Astrocyte of the cerebellum (primary cell): ENCODE measurements at regions not wholly inside any gene's neighbourhood (a gene's known extent, or its start where the extent isn't known, plus 50 kb on each side); places are given as distances from the start of the nearest gene placed in this dataset.

ENCODE experiments used
- DNase-seq: peaks from one replicate; pipeline ENCODE4 v3.0.0-alpha.2; 2011; ENCODE audit warnings: low read depth
- H3K4me3 ChIP-seq: 2 replicates; pipeline ENCODE4 v1.5.1; 2011; ENCODE audit warnings: mild to moderate bottlenecking, low read depth, low read length, moderate library complexity
- in situ Hi-C: cut with HindIII; loops from 2 replicates; pipeline ENCODE4 v1.10.0; 2017; ENCODE audit warnings: low sequenced_read_pairs
- TF ChIP-seq, protein P1 (sequence below): IDR thresholded peaks from 2 replicates; pipeline ENCODE4 v1.5.1; 2012; ENCODE audit warnings: low read length, low read depth, moderate library complexity, mild to moderate bottlenecking; ENCODE audit errors: missing control alignments

DNA sequence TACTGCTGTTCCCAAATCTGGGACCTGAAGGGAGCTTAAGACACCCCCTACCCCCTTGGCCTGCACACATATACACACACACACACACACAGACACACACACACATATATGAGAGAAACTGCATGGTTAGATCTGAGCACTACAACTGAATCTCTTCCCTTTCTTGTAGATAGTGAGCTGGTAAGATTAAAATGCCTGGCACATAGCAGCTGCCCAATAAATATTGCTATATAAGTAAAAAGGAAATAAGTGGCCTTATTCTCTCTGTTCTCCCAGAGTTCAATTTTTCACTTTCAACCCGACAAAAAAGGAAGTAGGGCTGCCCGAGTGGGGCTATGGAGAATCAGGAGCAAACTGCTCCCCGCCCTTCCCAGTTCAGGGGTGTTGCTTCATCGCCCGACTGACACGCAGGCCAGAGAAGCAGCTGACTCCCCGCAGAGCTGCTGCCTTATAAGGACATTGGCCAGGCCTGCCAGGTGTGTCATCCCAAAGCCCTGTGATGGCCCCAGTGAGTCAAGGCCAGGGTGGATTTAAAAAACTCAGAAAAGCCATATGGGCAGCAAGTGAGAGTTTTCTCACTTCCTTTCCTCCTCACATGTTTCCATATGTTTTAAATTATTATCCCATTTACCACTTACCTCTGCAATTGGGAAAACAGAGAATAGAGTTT is 106.5 kb upstream of the SLC44A3 start:
- in situ Hi-C loops, result loop anchor here (5.0 kb wide), 1 partner anchor 84 kb away; no protein-coding TSS in a partner anchor
- no peak overlapping the region for H3K4me3 ChIP-seq
- peak; percentile 68 for DNase-seq
- TF ChIP-seq, protein P1, sequence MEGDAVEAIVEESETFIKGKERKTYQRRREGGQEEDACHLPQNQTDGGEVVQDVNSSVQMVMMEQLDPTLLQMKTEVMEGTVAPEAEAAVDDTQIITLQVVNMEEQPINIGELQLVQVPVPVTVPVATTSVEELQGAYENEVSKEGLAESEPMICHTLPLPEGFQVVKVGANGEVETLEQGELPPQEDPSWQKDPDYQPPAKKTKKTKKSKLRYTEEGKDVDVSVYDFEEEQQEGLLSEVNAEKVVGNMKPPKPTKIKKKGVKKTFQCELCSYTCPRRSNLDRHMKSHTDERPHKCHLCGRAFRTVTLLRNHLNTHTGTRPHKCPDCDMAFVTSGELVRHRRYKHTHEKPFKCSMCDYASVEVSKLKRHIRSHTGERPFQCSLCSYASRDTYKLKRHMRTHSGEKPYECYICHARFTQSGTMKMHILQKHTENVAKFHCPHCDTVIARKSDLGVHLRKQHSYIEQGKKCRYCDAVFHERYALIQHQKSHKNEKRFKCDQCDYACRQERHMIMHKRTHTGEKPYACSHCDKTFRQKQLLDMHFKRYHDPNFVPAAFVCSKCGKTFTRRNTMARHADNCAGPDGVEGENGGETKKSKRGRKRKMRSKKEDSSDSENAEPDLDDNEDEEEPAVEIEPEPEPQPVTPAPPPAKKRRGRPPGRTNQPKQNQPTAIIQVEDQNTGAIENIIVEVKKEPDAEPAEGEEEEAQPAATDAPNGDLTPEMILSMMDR, result no peak

DNA sequence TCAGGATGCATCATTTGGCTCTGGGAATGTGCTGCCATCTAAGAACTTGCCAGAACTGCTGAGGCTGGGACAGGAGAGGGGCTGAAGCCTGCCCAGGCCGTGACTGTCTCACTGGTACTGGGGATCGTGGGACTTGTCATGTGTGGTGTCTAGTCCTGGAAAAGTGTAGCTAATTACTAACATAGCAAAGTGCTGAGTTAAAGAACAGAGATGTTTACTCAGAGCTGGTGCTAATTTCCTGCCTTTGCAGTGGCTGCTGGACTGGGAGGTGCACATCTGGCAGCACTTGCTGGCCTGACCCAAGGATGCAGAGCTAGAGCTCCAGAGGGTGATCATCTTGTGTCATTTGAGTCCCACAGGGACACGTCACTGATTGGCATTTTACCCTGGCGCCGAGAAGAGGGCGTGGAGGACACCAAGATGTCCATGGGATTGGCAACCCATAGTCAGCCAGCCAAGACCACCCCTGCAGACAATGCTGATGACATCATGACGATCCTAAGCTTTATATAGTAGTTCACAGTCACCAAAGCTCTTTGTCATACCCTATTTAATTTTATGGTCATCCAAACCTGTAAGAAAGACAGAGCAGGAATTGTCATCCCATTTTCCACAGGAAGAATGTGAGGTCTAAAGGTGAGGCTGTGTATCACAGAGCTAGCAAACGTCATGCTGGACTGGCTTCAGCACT is 110.1 kb upstream of the SLC44A3 start:
- DNase-seq, result no peak
- TF ChIP-seq, protein P1, result no peak
- no peak overlapping the region for H3K4me3 ChIP-seq
- in situ Hi-C loops, result loop anchor here (5.0 kb wide), 1 partner anchor 87 kb away; no protein-coding TSS in a partner anchor

DNA sequence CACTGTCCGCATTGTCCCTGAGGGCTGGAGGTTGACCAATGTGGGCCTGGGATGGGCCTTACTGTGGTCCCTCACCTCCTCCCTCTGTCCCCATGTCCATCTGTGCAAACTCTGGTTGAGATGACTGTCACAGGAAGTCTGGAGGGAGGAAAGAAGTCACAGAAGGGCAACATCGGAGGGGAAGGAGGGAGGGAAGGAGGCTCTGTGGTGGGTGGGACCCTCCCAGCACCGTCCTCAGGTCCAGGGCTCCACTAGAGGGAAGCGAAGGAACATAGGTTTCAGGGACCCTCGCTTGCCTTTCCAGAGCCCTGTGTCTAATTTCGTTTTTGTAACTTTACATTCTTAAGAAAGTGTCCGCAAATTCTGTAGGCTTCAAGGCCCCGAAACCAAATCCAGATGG is 111.3 kb upstream of the SLC44A3 start:
- in situ Hi-C loops, result no loop called here
- no peak overlapping the region for H3K4me3 ChIP-seq
- TF ChIP-seq, protein P1, result no peak
- DNase-seq, result no peak

DNA sequence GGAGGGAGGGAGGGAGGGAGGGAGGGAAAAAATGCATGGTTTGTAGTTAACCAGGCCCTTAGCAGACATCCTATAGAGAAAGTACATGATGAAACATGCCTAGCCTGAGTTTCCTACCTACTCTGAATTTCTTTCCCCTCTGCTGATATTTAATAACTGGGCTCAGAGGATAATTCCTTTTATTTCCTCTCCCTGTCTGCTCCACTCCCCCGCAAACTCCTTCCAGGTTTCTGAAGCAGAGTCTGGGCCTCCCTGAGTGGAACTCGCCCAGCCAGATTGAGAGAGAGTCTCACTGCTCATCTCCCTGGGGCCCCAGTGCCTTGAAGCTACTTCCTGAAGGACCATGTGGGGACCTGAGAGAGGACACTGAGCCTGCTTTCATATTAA is 111.9 kb upstream of the SLC44A3 start:
- DNase-seq, result no peak
- H3K4me3 ChIP-seq, result no peak overlapping the region
- in situ Hi-C loops, result no loop called here
- TF ChIP-seq, protein P1, result no peak

- no peak overlapping the region for H3K4me3 ChIP-seq
- TF ChIP-seq, protein P1, result no peak
- DNase-seq, result no peak
- in situ Hi-C loops, result no loop called here
Observed at GRCh38 chr1:94707321-94708298, 112.5 kb upstream of the SLC44A3 start.

- DNase-seq, result no peak
- in situ Hi-C loops, result no loop called here
- H3K4me3 ChIP-seq, result no peak overlapping the region
Observed at GRCh38 chr1:94702442-94702815, 117.7 kb upstream of the SLC44A3 start.

More at GRCh38 chr1:94702442-94702815, 117.7 kb upstream of the SLC44A3 start:
- TF ChIP-seq, protein P1, result no peak
